ENCODE measurements at regions not wholly inside any gene's neighbourhood (a gene's known extent, or its start where the extent isn't known, plus 50 kb on each side); places are given as distances from the start of the nearest gene placed in this dataset.

DNA sequence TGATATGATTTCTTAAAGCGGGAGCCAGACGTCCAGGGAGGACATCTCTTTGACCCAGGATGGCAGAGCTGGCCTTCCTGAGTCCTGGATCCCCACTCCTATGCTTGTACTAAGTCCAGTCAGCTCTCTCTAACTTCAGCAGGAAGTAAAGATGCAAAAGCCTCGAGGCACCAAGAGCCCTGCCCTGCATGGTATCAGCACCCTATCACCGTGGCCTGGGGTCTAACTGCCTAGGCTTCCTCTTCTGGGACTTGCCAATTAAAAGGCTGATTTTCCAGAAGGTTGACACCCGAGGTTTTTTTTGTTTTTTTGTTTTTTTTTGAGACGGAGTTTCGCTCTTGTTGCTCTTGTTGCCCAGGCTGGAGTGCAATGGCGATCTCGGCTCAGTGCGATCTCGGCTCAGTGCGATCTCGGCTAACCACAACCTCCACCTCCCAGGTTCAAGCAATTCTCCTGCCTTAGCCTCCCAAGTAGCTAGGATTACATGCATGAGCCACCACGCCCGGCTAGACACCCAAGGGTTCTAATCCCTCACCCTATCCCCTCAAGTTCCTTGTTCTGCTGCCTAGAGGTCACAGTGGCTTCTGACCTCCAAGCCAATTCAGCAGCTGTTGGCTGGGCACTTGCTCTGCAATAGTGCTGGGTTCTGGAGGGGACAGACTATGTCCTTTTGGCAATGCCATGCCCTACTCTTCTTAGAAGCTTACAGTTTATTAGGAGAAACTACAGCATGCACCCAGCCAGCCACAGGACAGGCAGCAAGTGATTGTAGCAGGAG lies 50.6 kb upstream of the FTH1 start:
- ATAC-seq (no peak), DNase-seq (no peak)
- Mint-ChIP-seq H3K36me3 (ENCODE audit: insufficient read depth) (peaks cover 2% of the 10 kb centered on the region), H3K27me3 (ENCODE audit: low read depth) (no peaks in the 10 kb centered on the region), H3K4me1 (ENCODE audit: low read depth) (no peaks in the 10 kb centered on the region), H3K4me3 (no peak overlapping the region), H3K9me3 (peaks cover 6% of the 10 kb centered on the region)
